HFF-Myc (cell line): ENCODE measurements at regions not wholly inside any gene's neighbourhood (a gene's known extent, or its start where the extent isn't known, plus 50 kb on each side); places are given as distances from the start of the nearest gene placed in this dataset.

ENCODE experiments used
- DNase-seq: peaks from one replicate; pipeline ENCODE4 v3.0.0-alpha.2; 2011; ENCODE audit warnings: low read depth; ENCODE audit errors: extremely low read depth
- H3K4me3 ChIP-seq: replicated peaks from 2 replicates; pipeline ENCODE4 v1.5.1; 2011; ENCODE audit warnings: low read depth, mild to moderate bottlenecking, control low read depth, low read length
- CTCF ChIP-seq: IDR thresholded peaks from 2 replicates; pipeline ENCODE4 v1.5.1; 2012; ENCODE audit warnings: mild to moderate bottlenecking, low read depth, low read length, control low read depth; ENCODE audit errors: missing control alignments

GRCh38 chr9:89759572-89759971 is 154.8 kb downstream of the GADD45G start:
- no peak overlapping the region for H3K4me3 ChIP-seq
- DNase-seq: no peak
- TF ChIP-seq CTCF: no peak

GRCh38 chr9:89760123-89760522 is 155.3 kb downstream of the GADD45G start:
- TF ChIP-seq CTCF: no peak
- no peak overlapping the region for H3K4me3 ChIP-seq
- no peak for DNase-seq

- no peak overlapping the region for H3K4me3 ChIP-seq
- DNase-seq: no peak
- TF ChIP-seq CTCF: no peak
Measured at GRCh38 chr9:89764217-89764616, 159.4 kb downstream of the GADD45G start.

- DNase-seq: no peak
- TF ChIP-seq CTCF: no peak
- no peak overlapping the region for H3K4me3 ChIP-seq
Measured at GRCh38 chr9:89765211-89765946, 160.6 kb downstream of the GADD45G start.

- H3K4me3 ChIP-seq: no peak overlapping the region
- TF ChIP-seq CTCF: no peak
- no peak for DNase-seq
Measured at GRCh38 chr9:89766991-89767390, 162.2 kb downstream of the GADD45G start.

- no peak for DNase-seq
- no peak overlapping the region for H3K4me3 ChIP-seq
- no peak for TF ChIP-seq CTCF
Measured at GRCh38 chr9:89768051-89768450, 163.2 kb downstream of the GADD45G start.

- H3K4me3 ChIP-seq: no peak overlapping the region
- no peak for TF ChIP-seq CTCF
- DNase-seq: no peak
Measured at GRCh38 chr9:89768650-89769071, 163.8 kb downstream of the GADD45G start.
